PC-9 (cell line): ENCODE measurements at regions not wholly inside any gene's neighbourhood (a gene's known extent, or its start where the extent isn't known, plus 50 kb on each side); places are given as distances from the start of the nearest gene placed in this dataset.

Experiments
- BruUV-seq: library from RNA; stranded (reverse); fragments of 400-500 nt; replicated peaks from 2 replicates; lab custom pipeline; 2021; lab: Mats Ljungman, UMichigan
- CTCF ChIA-PET: fragments of 300-600 bp; sonication (Branson Sonifier 250); formaldehyde crosslinking; loops from one replicate; lab custom pipeline; 2022; ENCODE audit warnings: antibody characterized with exemption; lab: Charles Lee
- POLR2A ChIA-PET: fragments of 300-600 bp; sonication (Branson Sonifier 250); formaldehyde crosslinking; loops from one replicate; lab custom pipeline; 2022; ENCODE audit warnings: antibody characterized with exemption; ENCODE audit not compliant: unreplicated experiment; lab: Charles Lee
- DNase-seq, 2 experiments: peaks; one replicate each; pipeline versions ENCODE4 v3.0.0 to v3.0.0-alpha.2; 2015 to 2022; ENCODE audit warnings: mixed read lengths in 1 of 2
- H2AFZ ChIP-seq: fragments of 200-600 bp; sonication (generic); 2 replicates; pipeline ENCODE4 v1.8.1; 2017; ENCODE audit warnings: antibody characterized with exemption
- H3F3A ChIP-seq: fragments of 200-600 bp; sonication (generic); 2 replicates; pipeline ENCODE4 v1.8.1; 2017; ENCODE audit warnings: antibody characterized with exemption, mild to moderate bottlenecking, low read depth; ENCODE audit not compliant: insufficient read depth
- H3K27ac ChIP-seq: fragments of 200-600 bp; sonication (generic); 2 replicates; pipeline ENCODE4 v1.6.1; 2016; ENCODE audit warnings: mixed run types
- H3K27me3 ChIP-seq: fragments of 200-600 bp; sonication (generic); 2 replicates; pipeline ENCODE4 v1.6.1; 2016; ENCODE audit warnings: low read depth, mixed run types; ENCODE audit not compliant: insufficient read depth
- H3K36me3 ChIP-seq: fragments of 200-600 bp; sonication (generic); 2 replicates; pipeline ENCODE4 v1.6.1; 2016; ENCODE audit warnings: low read depth, mixed run types
- H3K4me1 ChIP-seq: fragments of 200-600 bp; sonication (generic); replicated peaks from 2 replicates; pipeline ENCODE4 v1.6.1; 2016; ENCODE audit warnings: mixed run types; ENCODE audit not compliant: insufficient read depth
- H3K4me2 ChIP-seq: fragments of 200-600 bp; sonication (generic); 2 replicates; pipeline ENCODE4 v1.6.1; 2017; ENCODE audit warnings: mixed run types
- H3K4me3 ChIP-seq: fragments of 200-600 bp; sonication (generic); 2 replicates; pipeline ENCODE4 v1.6.1; 2016; ENCODE audit warnings: mixed run types
- H3K79me2 ChIP-seq: fragments of 200-600 bp; sonication (generic); 2 replicates; pipeline ENCODE4 v1.6.1; 2017; ENCODE audit warnings: low read depth, mixed run types
- H3K9me2 ChIP-seq: fragments of 200-600 bp; sonication (generic); 2 replicates; pipeline ENCODE4 v1.8.1; 2017; ENCODE audit warnings: mild to moderate bottlenecking; ENCODE audit not compliant: insufficient read depth
- H3K9me3 ChIP-seq: fragments of 200-600 bp; sonication (generic); 2 replicates; pipeline ENCODE4 v1.8.1; 2016; ENCODE audit warnings: low read depth; ENCODE audit not compliant: insufficient read depth
- H4K20me1 ChIP-seq: fragments of 200-600 bp; sonication (generic); 2 replicates; pipeline ENCODE4 v1.8.1; 2017; ENCODE audit not compliant: insufficient read depth
- EZH2 ChIP-seq: fragments of 200-600 bp; sonication (generic); IDR thresholded peaks from 2 replicates; pipeline ENCODE4 v1.8.0; 2017; ENCODE audit warnings: antibody characterized with exemption, low read depth
- intact Hi-C: fragments of 100-400 bp; cut with micrococcal nuclease; formaldehyde crosslinking; loops from one replicate; pipeline ENCODE4 v1.10.0; 2022; ENCODE audit not compliant: unreplicated experiment
- TF ChIP-seq, protein P1 (sequence below): fragments of 200-600 bp; sonication (generic); conservative IDR thresholded peaks from 2 replicates; pipeline ENCODE4 v1.6.1; 2017; ENCODE audit warnings: mixed run types, antibody characterized with exemption, mild to moderate bottlenecking, moderate library complexity

DNA sequence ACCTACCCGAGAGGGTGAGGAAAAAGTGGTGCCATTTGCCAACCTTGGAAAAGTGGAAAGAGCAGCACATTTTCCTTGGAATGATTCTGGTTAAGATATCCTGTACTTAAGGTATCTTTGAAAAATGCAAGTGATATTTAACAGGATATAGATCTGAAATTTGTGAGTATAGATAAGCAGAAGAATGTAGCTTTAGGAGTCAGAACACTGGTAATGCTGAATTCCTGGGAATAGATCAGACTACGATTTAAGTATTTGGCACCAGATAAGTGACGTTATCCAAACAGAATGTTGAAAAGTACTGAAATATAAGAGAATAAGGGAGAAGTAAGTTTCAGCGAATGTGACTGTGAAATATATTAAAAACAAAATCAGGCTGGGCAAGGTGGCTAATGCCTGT, 210.1 kb downstream of the PCDH7 start:
- Histone ChIP-seq H3K4me2 (no peak overlapping the region), H3K9me2 (no peaks in the 10 kb centered on the region), H3K36me3 (no peaks in the 10 kb centered on the region), H3K9me3 (0 out of 2 replicates have a peak, but pooled peaks cover 2% of the 10 kb centered on the region), H4K20me1 (no peaks in the 10 kb centered on the region), H3K4me3 (no peak overlapping the region), H3K79me2 (no peaks in the 10 kb centered on the region), H3K4me1 (no peaks in the 10 kb centered on the region), H3K27me3 (no peaks in the 10 kb centered on the region), H2AFZ (no peak overlapping the region), H3F3A (no peaks in the 10 kb centered on the region), H3K27ac (no peak overlapping the region)
- TF ChIP-seq, protein P1, sequence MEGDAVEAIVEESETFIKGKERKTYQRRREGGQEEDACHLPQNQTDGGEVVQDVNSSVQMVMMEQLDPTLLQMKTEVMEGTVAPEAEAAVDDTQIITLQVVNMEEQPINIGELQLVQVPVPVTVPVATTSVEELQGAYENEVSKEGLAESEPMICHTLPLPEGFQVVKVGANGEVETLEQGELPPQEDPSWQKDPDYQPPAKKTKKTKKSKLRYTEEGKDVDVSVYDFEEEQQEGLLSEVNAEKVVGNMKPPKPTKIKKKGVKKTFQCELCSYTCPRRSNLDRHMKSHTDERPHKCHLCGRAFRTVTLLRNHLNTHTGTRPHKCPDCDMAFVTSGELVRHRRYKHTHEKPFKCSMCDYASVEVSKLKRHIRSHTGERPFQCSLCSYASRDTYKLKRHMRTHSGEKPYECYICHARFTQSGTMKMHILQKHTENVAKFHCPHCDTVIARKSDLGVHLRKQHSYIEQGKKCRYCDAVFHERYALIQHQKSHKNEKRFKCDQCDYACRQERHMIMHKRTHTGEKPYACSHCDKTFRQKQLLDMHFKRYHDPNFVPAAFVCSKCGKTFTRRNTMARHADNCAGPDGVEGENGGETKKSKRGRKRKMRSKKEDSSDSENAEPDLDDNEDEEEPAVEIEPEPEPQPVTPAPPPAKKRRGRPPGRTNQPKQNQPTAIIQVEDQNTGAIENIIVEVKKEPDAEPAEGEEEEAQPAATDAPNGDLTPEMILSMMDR, result no peak
- no peak for TF ChIP-seq EZH2
- no peak for DNase-seq
- ChIA-PET POLR2A (interaction anchor here (0.5 kb wide), 1 partner anchor 79 kb away, joined by 4 read pairs; no protein-coding TSS in a partner anchor), CTCF (no interaction called here)
- intact Hi-C loops, result no loop called here
- BruUV-seq, result no TSS peak

DNA sequence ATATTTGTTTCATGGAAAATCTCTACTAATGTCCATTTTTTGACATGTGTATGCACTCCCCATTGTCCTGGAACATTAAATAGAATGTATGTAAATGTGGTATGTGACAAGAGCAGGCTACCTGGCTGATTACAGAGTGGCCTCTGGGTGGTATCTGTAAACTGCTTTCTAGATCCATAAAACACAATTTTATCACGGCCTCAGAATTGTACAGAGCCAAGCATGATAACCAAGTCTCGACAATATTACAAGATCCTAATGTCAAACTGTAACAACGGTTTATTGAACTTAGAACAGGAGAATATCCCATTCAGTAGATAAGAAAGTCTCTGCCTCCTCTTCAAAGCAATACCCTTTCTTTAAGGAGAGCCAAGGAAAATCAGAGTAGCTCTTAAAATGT, 212.4 kb downstream of the PCDH7 start:
- Histone ChIP-seq H3K4me2 (no peak overlapping the region), H3K9me2 (no peaks in the 10 kb centered on the region), H3K27ac (no peak overlapping the region), H2AFZ (no peak overlapping the region), H3K4me1 (no peaks in the 10 kb centered on the region), H3K79me2 (no peaks in the 10 kb centered on the region), H4K20me1 (no peaks in the 10 kb centered on the region), H3K27me3 (no peaks in the 10 kb centered on the region), H3K36me3 (no peaks in the 10 kb centered on the region), H3F3A (no peaks in the 10 kb centered on the region), H3K9me3 (0 out of 2 replicates have a peak, but pooled peaks cover 2% of the 10 kb centered on the region), H3K4me3 (no peak overlapping the region)
- ChIA-PET POLR2A (no interaction called here), CTCF (no interaction called here)
- intact Hi-C loops, result no loop called here
- no peak for DNase-seq
- no peak for TF ChIP-seq EZH2
- TF ChIP-seq, protein P1, result no peak
- BruUV-seq, result no TSS peak

DNA sequence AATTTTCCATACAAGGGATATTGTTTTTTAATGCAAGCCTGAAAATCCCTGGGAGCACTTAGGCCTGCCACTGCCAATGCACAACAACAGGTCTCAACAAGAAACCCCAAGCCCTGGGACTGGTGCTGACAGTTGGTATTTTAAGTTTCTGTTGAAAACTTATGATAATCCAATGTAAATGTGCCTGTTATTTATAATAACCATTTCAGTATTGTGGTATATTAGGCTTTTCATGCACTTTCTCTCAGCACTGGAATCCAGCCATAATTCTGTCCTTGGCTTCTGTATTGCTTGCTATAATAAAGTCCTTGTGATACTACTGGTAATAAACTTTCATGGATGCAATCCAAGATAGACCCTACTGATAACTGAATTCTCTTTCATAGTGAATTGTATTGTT, 218.9 kb downstream of the PCDH7 start:
- H3K9me2 ChIP-seq, result no peaks in the 10 kb centered on the region
- no peak overlapping the region for H3K27ac ChIP-seq
- DNase-seq, result no peak
- no peak overlapping the region for H2AFZ ChIP-seq
- H3K27me3 ChIP-seq, result no peaks in the 10 kb centered on the region
- no peaks in the 10 kb centered on the region for H3K4me1 ChIP-seq
- ChIA-PET POLR2A (no interaction called here), CTCF (no interaction called here)
- no peaks in the 10 kb centered on the region for H4K20me1 ChIP-seq
- no peak overlapping the region for H3K4me2 ChIP-seq
- TF ChIP-seq, protein P1, result no peak
- intact Hi-C loops, result no loop called here
- H3K9me3 ChIP-seq, result no peaks in the 10 kb centered on the region
- no TSS peak for BruUV-seq
- no peaks in the 10 kb centered on the region for H3F3A ChIP-seq
- H3K79me2 ChIP-seq, result no peaks in the 10 kb centered on the region
- H3K4me3 ChIP-seq, result no peak overlapping the region
- no peaks in the 10 kb centered on the region for H3K36me3 ChIP-seq
